T-helper 2 cell treated with Interferon-gamma antibody and Interleukin-4, amounts not matched to agents 5 μg/mL and 100 μg/mL, for 36 hours (primary cell): ENCODE measurements at regions not wholly inside any gene's neighbourhood (a gene's known extent, or its start where the extent isn't known, plus 50 kb on each side); places are given as distances from the start of the nearest gene placed in this dataset.

ENCODE experiments used
- DNase-seq: peaks from one replicate; pipeline ENCODE4 v3.0.0; 2021; ENCODE audit warnings: low spot score
- H3K27ac Mint-ChIP-seq: one replicate; pipeline ENCODE4 v1.8.0; 2021; ENCODE audit warnings: mild to moderate bottlenecking, mixed read lengths
- H3K27me3 Mint-ChIP-seq: one replicate; pipeline ENCODE4 v1.8.0; 2021; ENCODE audit warnings: low read depth, mixed read lengths
- H3K36me3 Mint-ChIP-seq: one replicate; pipeline ENCODE4 v1.8.0; 2021; ENCODE audit warnings: low read depth, mixed read lengths
- H3K4me1 Mint-ChIP-seq: one replicate; pipeline ENCODE4 v1.8.0; 2021; ENCODE audit warnings: low read depth, mixed read lengths
- H3K4me3 Mint-ChIP-seq: one replicate; pipeline ENCODE4 v1.8.0; 2022; ENCODE audit warnings: mild to moderate bottlenecking, moderate library complexity, mixed read lengths
- H3K9me3 Mint-ChIP-seq: one replicate; pipeline ENCODE4 v1.8.0; 2021; ENCODE audit warnings: mixed read lengths

DNA sequence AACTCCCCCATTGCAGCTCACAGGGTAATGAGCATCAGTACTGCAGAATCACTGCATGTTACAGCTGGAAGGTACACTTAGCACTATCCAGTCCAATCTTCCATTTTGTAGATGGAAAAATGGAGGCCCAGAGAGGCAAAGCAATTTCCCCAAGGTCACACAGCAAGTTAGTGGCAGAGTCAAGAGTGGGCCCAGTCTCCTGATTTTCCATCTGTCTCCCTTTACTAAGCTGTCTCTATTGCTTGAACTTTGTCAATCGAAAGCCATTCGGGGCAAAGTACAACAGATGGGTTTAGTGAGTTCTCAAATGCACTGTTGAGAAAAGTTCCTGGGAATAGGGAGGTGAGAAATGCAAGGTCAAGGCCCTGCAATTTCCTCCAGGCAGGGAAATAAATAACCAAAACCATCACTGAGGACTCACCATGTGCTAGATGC, 50.4 kb upstream of the IFFO2 start:
- H3K4me3 Mint-ChIP-seq, result no peak overlapping the region
- peaks cover 8% of the 10 kb centered on the region for H3K36me3 Mint-ChIP-seq
- no peak for DNase-seq
- H3K9me3 Mint-ChIP-seq, result peaks cover 26% of the 10 kb centered on the region
- no peak overlapping the region for H3K27ac Mint-ChIP-seq
- H3K27me3 Mint-ChIP-seq, result no peaks in the 10 kb centered on the region
- H3K4me1 Mint-ChIP-seq, result peaks cover 42% of the 10 kb centered on the region
